Sigmoid colon (tissue), 4 donors: ENCODE measurements at regions not wholly inside any gene's neighbourhood (a gene's known extent, or its start where the extent isn't known, plus 50 kb on each side); places are given as distances from the start of the nearest gene placed in this dataset.

Experiments
- EP300 ChIP-seq, 4 donors: sonication (generic); formaldehyde crosslinking; IDR thresholded peaks; one replicate each; pipeline ENCODE4 v1.6.1; 2017; ENCODE audit warnings: antibody characterized with exemption in 4 of 4
- TF ChIP-seq, protein P1 (sequence below), 4 experiments: fragments of 450-650 bp in 3 of 4; fragments of 200-600 bp in 1 of 4; IDR thresholded peaks; one replicate each; pipeline ENCODE4 v1.5.1; 2016 to 2019; ENCODE audit warnings: antibody characterized with exemption in 4 of 4, mild to moderate bottlenecking in 3 of 4, moderate library complexity in 2 of 4

DNA sequence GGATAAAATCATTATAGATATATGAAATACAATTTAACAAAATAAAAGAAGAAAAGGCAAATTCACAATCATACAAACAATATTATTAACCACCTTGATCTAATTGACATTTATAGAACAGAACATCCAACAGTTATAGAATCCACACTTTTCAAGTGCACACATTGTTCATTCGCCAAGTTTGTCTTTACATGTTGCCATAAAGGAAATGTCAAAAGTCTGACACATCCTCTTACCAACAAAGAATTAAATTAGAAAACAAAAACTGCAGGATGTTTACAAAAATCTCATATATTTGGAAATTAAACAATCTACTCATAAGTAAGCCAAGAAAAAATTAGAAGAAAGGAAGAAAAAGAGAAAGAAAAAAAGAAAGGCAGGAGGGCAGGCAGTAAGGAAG, 909.2 kb upstream of the EPHA6 start:
- TF ChIP-seq EP300 (IDR thresholded peaks at IDR 0.05), result no peak
- TF ChIP-seq, protein P1, sequence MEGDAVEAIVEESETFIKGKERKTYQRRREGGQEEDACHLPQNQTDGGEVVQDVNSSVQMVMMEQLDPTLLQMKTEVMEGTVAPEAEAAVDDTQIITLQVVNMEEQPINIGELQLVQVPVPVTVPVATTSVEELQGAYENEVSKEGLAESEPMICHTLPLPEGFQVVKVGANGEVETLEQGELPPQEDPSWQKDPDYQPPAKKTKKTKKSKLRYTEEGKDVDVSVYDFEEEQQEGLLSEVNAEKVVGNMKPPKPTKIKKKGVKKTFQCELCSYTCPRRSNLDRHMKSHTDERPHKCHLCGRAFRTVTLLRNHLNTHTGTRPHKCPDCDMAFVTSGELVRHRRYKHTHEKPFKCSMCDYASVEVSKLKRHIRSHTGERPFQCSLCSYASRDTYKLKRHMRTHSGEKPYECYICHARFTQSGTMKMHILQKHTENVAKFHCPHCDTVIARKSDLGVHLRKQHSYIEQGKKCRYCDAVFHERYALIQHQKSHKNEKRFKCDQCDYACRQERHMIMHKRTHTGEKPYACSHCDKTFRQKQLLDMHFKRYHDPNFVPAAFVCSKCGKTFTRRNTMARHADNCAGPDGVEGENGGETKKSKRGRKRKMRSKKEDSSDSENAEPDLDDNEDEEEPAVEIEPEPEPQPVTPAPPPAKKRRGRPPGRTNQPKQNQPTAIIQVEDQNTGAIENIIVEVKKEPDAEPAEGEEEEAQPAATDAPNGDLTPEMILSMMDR (IDR thresholded peaks at IDR 0.05), result no peak
